ENCODE measurements at regions not wholly inside any gene's neighbourhood (a gene's known extent, or its start where the extent isn't known, plus 50 kb on each side); places are given as distances from the start of the nearest gene placed in this dataset.

DNA sequence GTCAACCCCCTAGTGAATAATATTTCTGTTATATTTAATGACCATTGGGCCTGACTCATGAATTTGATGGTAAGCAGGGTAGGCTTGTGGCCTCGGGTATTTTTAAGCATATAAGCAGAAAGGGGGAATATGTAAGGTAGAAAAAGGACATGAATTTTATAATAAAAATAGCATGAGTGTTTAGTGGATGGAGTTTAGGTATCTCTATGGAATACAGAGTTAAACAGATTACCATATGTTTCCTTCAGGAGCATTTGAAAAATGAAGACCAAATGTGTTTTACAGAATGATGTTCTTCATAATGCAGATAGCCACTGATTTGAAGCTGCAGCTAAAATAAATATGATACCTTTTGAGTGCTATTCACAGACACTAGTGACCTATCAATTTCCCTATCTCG lies 191.7 kb upstream of the TSHZ2 start:
- Histone ChIP-seq H3K36me3 (ENCODE audit: control insufficient read depth in 2 of 2, insufficient read depth in 2 of 2, low read length in 2 of 2) (no peaks in the 10 kb centered on the region), H3K4me3 (ENCODE audit: low read length in 2 of 2) (no peak overlapping the region), H3K27ac (ENCODE audit: low read length) (no peak overlapping the region), H3K9ac (ENCODE audit: low read length in 2 of 2) (no peak overlapping the region), H3K27me3 (ENCODE audit: control insufficient read depth in 1 of 2, insufficient read depth in 2 of 2, low read length in 2 of 2) (no peaks in the 10 kb centered on the region), H3K4me1 (ENCODE audit: control insufficient read depth, insufficient read depth, low read length) (no peaks in the 10 kb centered on the region), H3K9me3 (ENCODE audit: control insufficient read depth in 2 of 2, low read length in 2 of 2) (no peaks in the 10 kb centered on the region)

DNA sequence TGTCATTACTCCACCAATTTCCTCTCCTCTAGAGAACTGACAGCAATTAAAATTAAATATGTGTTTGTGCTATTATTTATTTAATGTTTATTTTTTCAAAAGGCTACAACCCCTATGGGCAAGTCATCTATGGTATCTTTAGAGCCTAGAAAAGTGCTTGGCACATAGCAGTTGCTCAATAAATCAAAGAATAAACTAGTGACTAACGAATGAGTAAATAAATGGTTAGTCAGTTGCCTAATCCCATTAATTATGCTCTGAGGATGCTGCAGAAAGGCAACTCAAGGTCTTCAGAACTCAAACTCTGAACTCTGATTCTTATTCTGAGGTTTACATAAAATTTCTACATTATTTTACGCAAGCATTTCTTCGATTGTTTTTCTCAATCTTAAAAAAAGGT lies 193.0 kb upstream of the TSHZ2 start:
- no peak overlapping the region for H3K27ac ChIP-seq (ENCODE audit: low read length)
- peaks cover 0 to 2% of the 10 kb centered on the region in 2 donors for H3K9me3 ChIP-seq (ENCODE audit: control insufficient read depth in 2 of 2, low read length in 2 of 2)
- H3K27me3 ChIP-seq (ENCODE audit: control insufficient read depth in 1 of 2, insufficient read depth in 2 of 2, low read length in 2 of 2), result no peaks in the 10 kb centered on the region
- no peaks in the 10 kb centered on the region for H3K4me1 ChIP-seq (ENCODE audit: control insufficient read depth, insufficient read depth, low read length)
- H3K36me3 ChIP-seq (ENCODE audit: control insufficient read depth in 2 of 2, insufficient read depth in 2 of 2, low read length in 2 of 2), result no peaks in the 10 kb centered on the region
- no peak overlapping the region for H3K9ac ChIP-seq (ENCODE audit: low read length in 2 of 2)
- H3K4me3 ChIP-seq (ENCODE audit: low read length in 2 of 2), result no peak overlapping the region

GRCh38 chr20:52777171-52777570 lies 195.0 kb upstream of the TSHZ2 start:
- Histone ChIP-seq H3K9ac (ENCODE audit: low read length in 2 of 2) (no peak overlapping the region), H3K27ac (ENCODE audit: low read length) (no peak overlapping the region), H3K36me3 (ENCODE audit: control insufficient read depth in 2 of 2, insufficient read depth in 2 of 2, low read length in 2 of 2) (no peaks in the 10 kb centered on the region), H3K4me3 (ENCODE audit: low read length in 2 of 2) (no peak overlapping the region), H3K9me3 (ENCODE audit: control insufficient read depth in 2 of 2, low read length in 2 of 2) (peaks cover 0 to 2% of the 10 kb centered on the region in 2 donors), H3K4me1 (ENCODE audit: control insufficient read depth, insufficient read depth, low read length) (no peaks in the 10 kb centered on the region), H3K27me3 (ENCODE audit: control insufficient read depth in 1 of 2, insufficient read depth in 2 of 2, low read length in 2 of 2) (no peaks in the 10 kb centered on the region)

- H3K4me1 ChIP-seq (ENCODE audit: control insufficient read depth, insufficient read depth, low read length), result no peaks in the 10 kb centered on the region
- H3K27ac ChIP-seq (ENCODE audit: low read length), result no peak overlapping the region
- no peaks in the 10 kb centered on the region for H3K36me3 ChIP-seq (ENCODE audit: control insufficient read depth in 2 of 2, insufficient read depth in 2 of 2, low read length in 2 of 2)
- H3K4me3 ChIP-seq (ENCODE audit: low read length in 2 of 2), result no peak overlapping the region
- no peak overlapping the region for H3K9ac ChIP-seq (ENCODE audit: low read length in 2 of 2)
- H3K9me3 ChIP-seq (ENCODE audit: control insufficient read depth in 2 of 2, low read length in 2 of 2), result peaks cover 0 to 2% of the 10 kb centered on the region in 2 donors
- no peaks in the 10 kb centered on the region for H3K27me3 ChIP-seq (ENCODE audit: control insufficient read depth in 1 of 2, insufficient read depth in 2 of 2, low read length in 2 of 2)
Measured at GRCh38 chr20:52775786-52776185, 196.4 kb upstream of the TSHZ2 start.

GRCh38 chr20:52768694-52769093 lies 203.5 kb upstream of the TSHZ2 start:
- H3K4me3 ChIP-seq (ENCODE audit: low read length in 2 of 2), result no peak overlapping the region
- no peak overlapping the region for H3K9ac ChIP-seq (ENCODE audit: low read length in 2 of 2)
- no peak overlapping the region for H3K27ac ChIP-seq (ENCODE audit: low read length)
- peaks cover 0 to 4% of the 10 kb centered on the region in 2 donors for H3K9me3 ChIP-seq (ENCODE audit: control insufficient read depth in 2 of 2, low read length in 2 of 2)
- H3K36me3 ChIP-seq (ENCODE audit: control insufficient read depth in 2 of 2, insufficient read depth in 2 of 2, low read length in 2 of 2), result no peaks in the 10 kb centered on the region
- H3K27me3 ChIP-seq (ENCODE audit: control insufficient read depth in 1 of 2, insufficient read depth in 2 of 2, low read length in 2 of 2), result no peaks in the 10 kb centered on the region
- H3K4me1 ChIP-seq (ENCODE audit: control insufficient read depth, insufficient read depth, low read length), result no peaks in the 10 kb centered on the region

DNA sequence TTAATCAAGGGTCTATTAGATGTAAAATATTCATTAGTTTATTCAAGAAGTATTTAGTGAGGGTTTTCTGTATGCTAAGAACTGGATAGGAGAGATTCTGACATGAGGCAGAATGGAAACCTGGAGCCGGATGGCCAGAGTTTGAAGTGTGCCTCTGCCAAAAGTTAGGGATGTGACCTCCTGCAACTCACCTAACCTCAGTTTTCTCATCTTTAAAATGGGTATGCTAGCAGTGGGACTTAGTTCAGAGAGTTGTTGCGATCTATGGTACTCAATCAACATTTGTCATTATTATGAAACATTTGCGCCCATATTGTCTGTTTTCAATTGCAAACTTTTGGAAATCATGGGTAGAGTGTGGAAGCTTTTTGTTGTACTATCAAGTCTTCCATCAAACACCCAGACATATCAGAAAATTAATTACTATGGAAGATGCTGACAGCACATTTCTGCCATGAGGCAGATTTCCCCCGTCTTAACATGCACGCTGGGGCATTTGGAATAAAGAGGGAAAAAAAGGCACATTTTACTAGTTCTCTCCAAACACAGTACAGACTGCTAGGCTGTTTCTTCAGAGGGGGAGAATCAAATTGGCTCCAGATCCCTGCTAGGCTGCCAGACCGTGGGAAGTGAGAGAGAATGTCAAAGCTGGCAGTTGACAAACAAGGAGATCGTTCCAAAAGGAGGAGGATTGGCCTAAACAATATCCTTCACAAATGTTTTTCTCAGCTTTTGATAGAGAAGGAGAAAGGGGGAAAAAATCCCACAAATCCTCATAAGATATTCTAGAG lies 205.3 kb upstream of the TSHZ2 start:
- no peak overlapping the region for H3K9ac ChIP-seq (ENCODE audit: low read length in 2 of 2)
- no peak overlapping the region for H3K4me3 ChIP-seq (ENCODE audit: low read length in 2 of 2)
- H3K27me3 ChIP-seq (ENCODE audit: control insufficient read depth in 1 of 2, insufficient read depth in 2 of 2, low read length in 2 of 2), result no peaks in the 10 kb centered on the region
- H3K27ac ChIP-seq (ENCODE audit: low read length), result no peak overlapping the region
- no peaks in the 10 kb centered on the region for H3K4me1 ChIP-seq (ENCODE audit: control insufficient read depth, insufficient read depth, low read length)
- H3K9me3 ChIP-seq (ENCODE audit: control insufficient read depth in 2 of 2, low read length in 2 of 2), result peaks cover 0 to 4% of the 10 kb centered on the region in 2 donors
- no peaks in the 10 kb centered on the region for H3K36me3 ChIP-seq (ENCODE audit: control insufficient read depth in 2 of 2, insufficient read depth in 2 of 2, low read length in 2 of 2)

DNA sequence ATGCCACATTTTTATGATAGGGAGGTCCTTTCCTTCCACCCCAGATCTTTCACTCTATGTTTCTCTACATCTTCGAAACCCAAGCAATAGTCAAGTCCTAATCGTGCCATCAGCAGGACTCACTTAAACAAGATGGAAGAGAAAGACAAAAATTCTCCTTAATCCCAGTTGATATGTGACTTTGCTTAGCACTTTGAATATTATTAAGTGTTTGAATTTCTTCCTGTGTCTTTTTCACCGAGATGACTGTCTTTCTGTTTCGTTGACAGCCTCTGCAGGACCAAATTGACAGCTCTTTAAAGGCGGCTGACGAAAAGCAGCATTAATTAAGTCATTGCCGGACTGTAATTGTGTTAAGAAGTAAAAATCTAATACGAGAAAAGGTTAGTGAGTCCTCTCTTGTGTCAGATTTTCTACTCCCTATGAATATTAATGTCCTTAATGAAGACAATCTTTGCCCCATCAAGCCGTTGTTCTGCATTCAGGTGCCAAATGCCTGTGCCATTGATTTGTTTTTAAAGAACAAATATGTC lies 208.8 kb upstream of the TSHZ2 start:
- Histone ChIP-seq H3K36me3 (ENCODE audit: control insufficient read depth in 2 of 2, insufficient read depth in 2 of 2, low read length in 2 of 2) (no peaks in the 10 kb centered on the region), H3K9ac (ENCODE audit: low read length in 2 of 2) (no peak overlapping the region), H3K27ac (ENCODE audit: low read length) (no peak overlapping the region), H3K27me3 (ENCODE audit: control insufficient read depth in 1 of 2, insufficient read depth in 2 of 2, low read length in 2 of 2) (no peaks in the 10 kb centered on the region), H3K4me3 (ENCODE audit: low read length in 2 of 2) (no peak overlapping the region), H3K4me1 (ENCODE audit: control insufficient read depth, insufficient read depth, low read length) (no peaks in the 10 kb centered on the region), H3K9me3 (ENCODE audit: control insufficient read depth in 2 of 2, low read length in 2 of 2) (peaks cover 0 to 4% of the 10 kb centered on the region in 2 donors)

- no peak overlapping the region for H3K9ac ChIP-seq (ENCODE audit: low read length in 2 of 2)
- H3K9me3 ChIP-seq (ENCODE audit: control insufficient read depth in 2 of 2, low read length in 2 of 2), result peaks cover 0 to 4% of the 10 kb centered on the region in 2 donors
- H3K27me3 ChIP-seq (ENCODE audit: control insufficient read depth in 1 of 2, insufficient read depth in 2 of 2, low read length in 2 of 2), result no peaks in the 10 kb centered on the region
- H3K36me3 ChIP-seq (ENCODE audit: control insufficient read depth in 2 of 2, insufficient read depth in 2 of 2, low read length in 2 of 2), result no peaks in the 10 kb centered on the region
- no peak overlapping the region for H3K27ac ChIP-seq (ENCODE audit: low read length)
- H3K4me1 ChIP-seq (ENCODE audit: control insufficient read depth, insufficient read depth, low read length), result no peaks in the 10 kb centered on the region
- no peak overlapping the region for H3K4me3 ChIP-seq (ENCODE audit: low read length in 2 of 2)
Measured at GRCh38 chr20:52761867-52762266, 210.3 kb upstream of the TSHZ2 start.

GRCh38 chr20:52760791-52761190 lies 211.4 kb upstream of the TSHZ2 start:
- H3K9ac ChIP-seq (ENCODE audit: low read length in 2 of 2), result no peak overlapping the region
- no peaks in the 10 kb centered on the region for H3K27me3 ChIP-seq (ENCODE audit: control insufficient read depth in 1 of 2, insufficient read depth in 2 of 2, low read length in 2 of 2)
- no peaks in the 10 kb centered on the region for H3K4me1 ChIP-seq (ENCODE audit: control insufficient read depth, insufficient read depth, low read length)
- H3K9me3 ChIP-seq (ENCODE audit: control insufficient read depth in 2 of 2, low read length in 2 of 2), result no peaks in the 10 kb centered on the region
- no peaks in the 10 kb centered on the region for H3K36me3 ChIP-seq (ENCODE audit: control insufficient read depth in 2 of 2, insufficient read depth in 2 of 2, low read length in 2 of 2)
- no peak overlapping the region for H3K4me3 ChIP-seq (ENCODE audit: low read length in 2 of 2)
- H3K27ac ChIP-seq (ENCODE audit: low read length), result no peak overlapping the region

DNA sequence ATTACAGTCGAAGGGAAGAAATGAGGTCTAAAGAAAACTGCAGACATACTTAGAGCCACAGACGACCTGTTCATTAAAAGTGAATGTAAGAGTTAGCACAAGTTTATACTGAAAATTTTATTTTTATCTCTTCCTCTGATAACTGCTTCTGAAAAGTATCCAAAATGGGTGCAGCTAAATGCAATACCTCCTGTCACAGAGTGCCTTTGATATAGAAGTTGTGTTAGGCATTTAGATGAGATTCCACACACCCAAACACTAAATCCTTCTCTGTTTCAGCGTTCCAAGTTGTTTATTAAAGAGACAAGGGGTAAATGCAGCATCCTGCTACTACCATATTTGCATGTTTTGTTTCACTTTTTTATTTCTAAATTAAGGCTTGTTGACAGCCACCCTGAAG lies 214.7 kb upstream of the TSHZ2 start:
- H3K9ac ChIP-seq (ENCODE audit: low read length in 2 of 2), result no peak overlapping the region
- no peak overlapping the region for H3K4me3 ChIP-seq (ENCODE audit: low read length in 2 of 2)
- no peaks in the 10 kb centered on the region for H3K4me1 ChIP-seq (ENCODE audit: control insufficient read depth, insufficient read depth, low read length)
- H3K27me3 ChIP-seq (ENCODE audit: control insufficient read depth in 1 of 2, insufficient read depth in 2 of 2, low read length in 2 of 2), result no peaks in the 10 kb centered on the region
- H3K27ac ChIP-seq (ENCODE audit: low read length), result no peak overlapping the region
- no peaks in the 10 kb centered on the region for H3K9me3 ChIP-seq (ENCODE audit: control insufficient read depth in 2 of 2, low read length in 2 of 2)
- H3K36me3 ChIP-seq (ENCODE audit: control insufficient read depth in 2 of 2, insufficient read depth in 2 of 2, low read length in 2 of 2), result no peaks in the 10 kb centered on the region

- H3K27me3 ChIP-seq (ENCODE audit: control insufficient read depth in 1 of 2, insufficient read depth in 2 of 2, low read length in 2 of 2), result no peaks in the 10 kb centered on the region
- no peaks in the 10 kb centered on the region for H3K4me1 ChIP-seq (ENCODE audit: control insufficient read depth, insufficient read depth, low read length)
- no peaks in the 10 kb centered on the region for H3K36me3 ChIP-seq (ENCODE audit: control insufficient read depth in 2 of 2, insufficient read depth in 2 of 2, low read length in 2 of 2)
- no peaks in the 10 kb centered on the region for H3K9me3 ChIP-seq (ENCODE audit: control insufficient read depth in 2 of 2, low read length in 2 of 2)
- no peak overlapping the region for H3K4me3 ChIP-seq (ENCODE audit: low read length in 2 of 2)
- H3K27ac ChIP-seq (ENCODE audit: low read length), result no peak overlapping the region
- H3K9ac ChIP-seq (ENCODE audit: low read length in 2 of 2), result no peak overlapping the region
Measured at GRCh38 chr20:52755744-52756143, 216.4 kb upstream of the TSHZ2 start.

Measured in stomach smooth muscle (tissue), 2 donors.